CD14-positive monocyte (primary cell): ENCODE measurements at regions not wholly inside any gene's neighbourhood (a gene's known extent, or its start where the extent isn't known, plus 50 kb on each side); places are given as distances from the start of the nearest gene placed in this dataset.

Experiments
- DNase-seq, 3 donors: peaks; one replicate each; pipeline ENCODE4 v3.0.0-alpha.2; 2011 to 2022
- H2AFZ ChIP-seq: 2 replicates; pipeline ENCODE4 v1.6.0; 2012; ENCODE audit warnings: mild to moderate bottlenecking, low read depth, low read length, inconsistent platforms; ENCODE audit not compliant: insufficient read depth, poor library complexity, severe bottlenecking
- H3K27ac ChIP-seq, 2 donors: 1 replicate in 1 of 2; 2 replicates in 1 of 2; pipeline ENCODE4 v1.5.1; 2012 to 2013; ENCODE audit warnings: low read length in 2 of 2, control low read depth in 1 of 2, inconsistent platforms in 1 of 2, low read depth in 1 of 2, mild to moderate bottlenecking in 1 of 2
- H3K27me3 ChIP-seq, 2 donors: one replicate each; pipeline versions ENCODE4 v1.6.0 to v1.6.1; 2011 to 2013; ENCODE audit warnings: low read length in 2 of 2; ENCODE audit not compliant: control insufficient read depth in 2 of 2, insufficient read depth in 2 of 2
- H3K36me3 ChIP-seq, 2 donors: replicated peaks in 1 of 2; 1 replicate in 1 of 2; 2 replicates in 1 of 2; pipeline versions ENCODE4 v1.5.1 to v1.6.1; 2012 to 2013; ENCODE audit warnings: low read length in 2 of 2, control low read depth in 1 of 2, inconsistent platforms in 1 of 2, mild to moderate bottlenecking in 1 of 2; ENCODE audit not compliant: insufficient read depth in 2 of 2, control insufficient read depth in 1 of 2
- H3K4me1 ChIP-seq, 2 donors: 1 replicate in 1 of 2; 2 replicates in 1 of 2; pipeline versions ENCODE4 v1.5.1 to v1.6.1; 2012 to 2013; ENCODE audit warnings: low read length in 2 of 2, control low read depth in 1 of 2, inconsistent platforms in 1 of 2, mild to moderate bottlenecking in 1 of 2, moderate library complexity in 1 of 2; ENCODE audit not compliant: insufficient read depth in 2 of 2, control insufficient read depth in 1 of 2
- H3K4me2 ChIP-seq: replicated peaks from 2 replicates; pipeline ENCODE3; 2012; ENCODE audit warnings: low read length, moderate library complexity, mild to moderate bottlenecking; ENCODE audit not compliant: poor library complexity, severe bottlenecking; ENCODE audit errors: extremely low read depth
- H3K4me3 ChIP-seq, 3 experiments: fragments of 200-600 bp in 1 of 3; sonication (generic) in 1 of 3; replicated peaks in 1 of 3; 1 replicate in 2 of 3; 2 replicates in 1 of 3; pipeline ENCODE4 v1.5.1; 2011 to 2013; ENCODE audit warnings: low read length in 3 of 3, mild to moderate bottlenecking in 3 of 3, control low read depth in 2 of 3, low read depth in 2 of 3, inconsistent platforms in 1 of 3, moderate library complexity in 1 of 3
- H3K79me2 ChIP-seq: 2 replicates; pipeline ENCODE4 v1.6.0; 2012; ENCODE audit warnings: mild to moderate bottlenecking, control low read depth, inconsistent platforms, low read length, moderate library complexity; ENCODE audit not compliant: insufficient read depth
- H3K9ac ChIP-seq: 2 replicates; pipeline ENCODE4 v1.6.0; 2017; ENCODE audit warnings: low read length, mild to moderate bottlenecking; ENCODE audit not compliant: insufficient read depth, poor library complexity, severe bottlenecking
- H3K9me3 ChIP-seq, 2 donors: replicated peaks in 1 of 2; 1 replicate in 1 of 2; 2 replicates in 1 of 2; pipeline versions ENCODE4 v1.5.1 to v1.6.1; 2012 to 2013; ENCODE audit warnings: low read length in 2 of 2, control low read depth in 1 of 2; ENCODE audit not compliant: control insufficient read depth in 1 of 2, insufficient read depth in 1 of 2
- H4K20me1 ChIP-seq: 2 replicates; pipeline ENCODE4 v1.6.0; 2012; ENCODE audit warnings: mild to moderate bottlenecking, low read length, control low read depth, moderate library complexity; ENCODE audit not compliant: insufficient read depth
- H3K27ac Mint-ChIP-seq, 7 donors: one replicate each; pipeline ENCODE4 v1.8.0; 2020; ENCODE audit warnings: mild to moderate bottlenecking in 7 of 7, mixed read lengths in 7 of 7, moderate library complexity in 6 of 7, inconsistent platforms in 2 of 7
- H3K27me3 Mint-ChIP-seq, 3 donors: one replicate each; pipeline ENCODE4 v1.8.0; 2021 to 2022; ENCODE audit warnings: low read depth in 3 of 3, mild to moderate bottlenecking in 3 of 3, mixed read lengths in 3 of 3, moderate library complexity in 3 of 3, inconsistent platforms in 1 of 3
- H3K36me3 Mint-ChIP-seq, 2 donors: one replicate each; pipeline ENCODE4 v1.8.0; 2020; ENCODE audit warnings: mixed read lengths in 2 of 2, inconsistent platforms in 1 of 2, mild to moderate bottlenecking in 1 of 2
- H3K4me1 Mint-ChIP-seq: one replicate; pipeline ENCODE4 v1.8.0; 2020; ENCODE audit warnings: mild to moderate bottlenecking, mixed read lengths
- H3K4me3 Mint-ChIP-seq, 2 donors: one replicate each; pipeline ENCODE4 v1.8.0; 2020; ENCODE audit warnings: mild to moderate bottlenecking in 2 of 2, mixed read lengths in 2 of 2, moderate library complexity in 1 of 2
- H3K9me3 Mint-ChIP-seq, 7 donors: one replicate each; pipeline ENCODE4 v1.8.0; 2020 to 2022; ENCODE audit warnings: mixed read lengths in 7 of 7, mild to moderate bottlenecking in 6 of 7, moderate library complexity in 6 of 7, inconsistent platforms in 2 of 7
- CTCF ChIP-seq: fragments of 200-600 bp; IDR thresholded peaks from one replicate; pipeline ENCODE4 v1.8.0; 2022; ENCODE audit warnings: antibody characterized with exemption, mild to moderate bottlenecking
- WGBS: methylation state at CpG from one replicate; pipeline ENCODE4 v1.1.5; 2013; ENCODE audit warnings: missing lambda C conversion rate; ENCODE audit not compliant: insufficient coverage; 5-methylcytosine and 5-hydroxymethylcytosine counted together
- intact Hi-C, 2 donors: fragments of 100-400 bp; cut with micrococcal nuclease; formaldehyde crosslinking; loops; one replicate each; pipeline versions ENCODE4 v1.15.0 to v1.15.1; 2023

DNA sequence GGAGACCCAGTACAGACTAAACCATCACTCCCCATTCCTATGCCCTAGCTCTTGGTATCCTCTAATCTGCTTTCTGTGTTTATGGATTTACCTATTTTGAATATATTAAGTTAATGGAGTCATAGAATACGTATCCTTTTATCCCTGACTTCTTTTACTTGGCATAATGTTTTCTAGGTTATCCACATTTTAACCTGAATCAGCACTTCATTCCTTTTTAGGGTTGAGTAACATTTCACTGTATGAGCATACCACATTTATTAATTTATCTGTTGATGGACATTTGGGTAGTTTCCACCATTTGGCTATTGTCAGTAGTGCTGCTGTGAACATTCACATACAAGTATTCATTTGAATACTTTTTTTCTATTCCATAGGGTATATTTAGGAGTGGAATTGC, 157.3 kb upstream of the CTNNA2 start:
- Mint-ChIP-seq H3K27ac (no peak overlapping the region), H3K9me3 (peaks cover 0 to 12% (median 4%) of the 10 kb centered on the region in 7 donors), H3K4me1 (no peaks in the 10 kb centered on the region), H3K27me3 (peaks cover 0 to 2% (median 2%) of the 10 kb centered on the region in 3 donors), H3K4me3 (no peak overlapping the region), H3K36me3 (no peaks in the 10 kb centered on the region)
- no peak overlapping the region for H2AFZ ChIP-seq
- no peak overlapping the region for H3K4me3 ChIP-seq
- H3K79me2 ChIP-seq = no peaks in the 10 kb centered on the region
- no CpG with 5 or more reads among the region's 1 CpG for WGBS
- intact Hi-C loops = no loop called here
- no peak for TF ChIP-seq CTCF
- H3K4me2 ChIP-seq = no peak overlapping the region
- H3K9ac ChIP-seq = no peak overlapping the region
- no peaks in the 10 kb centered on the region for H3K9me3 ChIP-seq
- H3K27ac ChIP-seq = no peak overlapping the region
- H3K4me1 ChIP-seq = no peaks in the 10 kb centered on the region
- no peak for DNase-seq
- no peaks in the 10 kb centered on the region for H3K36me3 ChIP-seq
- no peaks in the 10 kb centered on the region for H3K27me3 ChIP-seq
- no peaks in the 10 kb centered on the region for H4K20me1 ChIP-seq

DNA sequence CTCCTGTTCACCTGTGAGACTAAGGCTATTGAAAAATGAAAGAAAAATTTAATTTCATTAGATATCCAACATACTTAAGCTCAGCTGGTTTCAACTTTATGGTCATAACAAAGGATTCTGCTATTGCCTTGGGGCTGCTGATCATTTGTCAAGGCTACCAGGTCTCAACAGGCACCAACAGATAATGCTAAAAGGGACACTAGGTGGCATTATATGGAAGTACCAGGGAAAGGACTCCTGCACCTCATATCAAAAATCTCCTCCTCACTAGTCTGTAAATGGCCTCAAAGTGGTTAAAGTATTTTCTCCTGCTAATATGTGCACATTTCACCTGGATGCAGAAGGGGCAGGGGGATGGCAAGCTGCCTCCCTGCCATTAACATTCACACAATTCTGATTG, 167.9 kb upstream of the REG3A start:
- H3K36me3 Mint-ChIP-seq = no peaks in the 10 kb centered on the region
- Histone ChIP-seq H4K20me1 (no peaks in the 10 kb centered on the region), H3K4me2 (no peak overlapping the region), H3K27me3 (no peaks in the 10 kb centered on the region), H3K9ac (no peak overlapping the region), H3K9me3 (peaks cover 0 to 2% of the 10 kb centered on the region in 2 donors), H3K4me3 (no peak overlapping the region), H3K27ac (no peak overlapping the region), H3K4me1 (no peaks in the 10 kb centered on the region), H3K79me2 (no peaks in the 10 kb centered on the region), H2AFZ (no peak overlapping the region), H3K36me3 (no peaks in the 10 kb centered on the region)
- no peak for DNase-seq
- H3K9me3 Mint-ChIP-seq = peaks cover 0 to 4% (median 2%) of the 10 kb centered on the region in 7 donors
- TF ChIP-seq CTCF = no peak
- no peak overlapping the region for H3K4me3 Mint-ChIP-seq
- H3K27me3 Mint-ChIP-seq = no peaks in the 10 kb centered on the region
- H3K27ac Mint-ChIP-seq = peak overlapping the region in 1 of 7 donors; percentile 9
- no peaks in the 10 kb centered on the region for H3K4me1 Mint-ChIP-seq
- intact Hi-C loops = no loop called here
